Neural cell (in vitro differentiated cells): ENCODE measurements at regions not wholly inside any gene's neighbourhood (a gene's known extent, or its start where the extent isn't known, plus 50 kb on each side); places are given as distances from the start of the nearest gene placed in this dataset.

Experiments used
- CTCF ChIP-seq: fragments of 450-650 bp; IDR thresholded peaks from 2 replicates; pipeline ENCODE4 v1.5.1; 2014; ENCODE audit warnings: antibody characterized with exemption, mild to moderate bottlenecking, moderate library complexity; ENCODE audit not compliant: poor library complexity, severe bottlenecking
- EZH2 ChIP-seq: fragments of 200-600, 300-800 bp; shearing (Covaris generic), sonication (generic); IDR thresholded peaks from 2 replicates; pipeline ENCODE4 v1.6.1; 2014; ENCODE audit warnings: antibody characterized with exemption, low read length, borderline replicate concordance, mild to moderate bottlenecking; ENCODE audit not compliant: insufficient read depth, poor library complexity, severe bottlenecking
- POLR2AphosphoS5 ChIP-seq: IDR thresholded peaks from 2 replicates; pipeline ENCODE4 v1.6.1; 2012
- REST ChIP-seq: IDR thresholded peaks from 2 replicates; pipeline ENCODE4 v1.6.1; 2012; ENCODE audit warnings: borderline replicate concordance
- SMC3 ChIP-seq: fragments of 450-650 bp; conservative IDR thresholded peaks from 2 replicates; pipeline ENCODE4 v1.6.1; 2014; ENCODE audit warnings: antibody characterized with exemption, mild to moderate bottlenecking, moderate library complexity; ENCODE audit not compliant: poor library complexity

- TF ChIP-seq SMC3 (no peak), CTCF (no peak), REST (no peak), POLR2AphosphoS5 (no peak), EZH2 (no peak)
These were observed 169.9 kb downstream of the DHX35 start for GRCh38 chr20:39132093-39132492.
